SH-SY5Y (cell line): ENCODE measurements at regions not wholly inside any gene's neighbourhood (a gene's known extent, or its start where the extent isn't known, plus 50 kb on each side); places are given as distances from the start of the nearest gene placed in this dataset.

Experiments
- GATA2 ChIP-seq: IDR thresholded peaks from 2 replicates; pipeline ENCODE4 v1.6.1; 2011; ENCODE audit warnings: mild to moderate bottlenecking, low read depth, low read length
- GATA3 ChIP-seq: IDR thresholded peaks from 2 replicates; pipeline ENCODE4 v1.6.1; 2011; ENCODE audit warnings: low read depth, mild to moderate bottlenecking, low read length, moderate library complexity

- TF ChIP-seq GATA2 (no peak), GATA3 (no peak)
These were observed 240.6 kb upstream of the SGCG start for GRCh38 chr13:22940090-22940710.
